ENCODE measurements at regions not wholly inside any gene's neighbourhood (a gene's known extent, or its start where the extent isn't known, plus 50 kb on each side); places are given as distances from the start of the nearest gene placed in this dataset.

DNA sequence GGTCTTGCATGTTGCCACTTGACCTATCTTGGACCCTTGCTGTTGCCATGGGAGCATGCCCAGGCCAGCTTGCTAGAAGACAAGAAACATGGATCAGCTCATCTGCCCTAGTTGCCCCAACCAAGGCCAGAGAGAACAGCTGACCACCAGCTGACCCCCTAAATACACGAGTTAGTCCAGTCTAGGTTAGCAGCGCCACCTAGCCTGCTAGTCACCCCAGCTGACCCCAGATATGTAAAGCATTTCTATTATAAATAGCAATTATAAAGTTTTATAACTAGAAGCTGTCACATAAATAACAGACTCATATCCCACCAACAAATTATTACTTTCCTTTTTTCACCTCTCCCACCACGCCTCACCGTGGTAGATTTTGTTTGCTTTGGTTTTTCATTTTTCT, 387.8 kb downstream of the RASEF start (continued):
- TF ChIP-seq, protein P1, sequence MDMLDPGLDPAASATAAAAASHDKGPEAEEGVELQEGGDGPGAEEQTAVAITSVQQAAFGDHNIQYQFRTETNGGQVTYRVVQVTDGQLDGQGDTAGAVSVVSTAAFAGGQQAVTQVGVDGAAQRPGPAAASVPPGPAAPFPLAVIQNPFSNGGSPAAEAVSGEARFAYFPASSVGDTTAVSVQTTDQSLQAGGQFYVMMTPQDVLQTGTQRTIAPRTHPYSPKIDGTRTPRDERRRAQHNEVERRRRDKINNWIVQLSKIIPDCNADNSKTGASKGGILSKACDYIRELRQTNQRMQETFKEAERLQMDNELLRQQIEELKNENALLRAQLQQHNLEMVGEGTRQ (IDR thresholded peaks at IDR 0.05): no peak
- TF ChIP-seq MAFK (IDR thresholded peaks at IDR 0.05; ENCODE audit: partially characterized antibody): no peak

DNA sequence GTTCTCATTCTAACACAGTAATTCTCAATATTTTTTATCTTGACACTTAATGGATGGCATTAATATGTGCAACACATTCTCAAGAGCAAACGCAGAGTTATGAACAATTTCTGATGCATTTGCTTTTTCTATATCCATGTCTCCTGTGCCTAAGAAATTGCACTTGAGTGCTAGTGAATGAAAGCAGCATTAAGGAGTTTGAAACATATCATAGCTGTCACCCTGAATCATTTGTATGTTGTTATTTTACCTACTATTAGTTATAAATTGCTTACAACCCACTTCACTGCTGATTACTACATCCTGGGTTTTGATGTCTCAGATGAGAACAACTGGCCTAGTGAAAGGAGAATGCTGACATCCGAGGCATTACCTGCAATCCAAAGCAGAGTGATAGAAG, 387.3 kb downstream of the RASEF start:
- 3% methylated on average over 2 of the region's 2 CpGs for WGBS (ENCODE audit: missing lambda C conversion rate)
- Histone ChIP-seq H3K4me1 (no peaks in the 10 kb centered on the region), H3K4me3 (no peak overlapping the region), H3K27ac (no peak overlapping the region), H3K4me2 (no peak overlapping the region), H3K9me3 (no peaks in the 10 kb centered on the region)
- ChIA-PET CTCF (no interaction called here), POLR2A (no interaction called here)
- no peak for ATAC-seq
- no peak for FAIRE-seq
- no peak for DNase-seq (ENCODE audit: low read depth in 1 of 2, low spot score in 1 of 2)
- TF ChIP-seq RAD21 (conservative IDR thresholded peaks at IDR 0.05 in 1 of 2, IDR thresholded peaks at IDR 0.05 in 1 of 2): no peak
- no peak for TF ChIP-seq MYC (IDR thresholded peaks at IDR 0.05; ENCODE audit: borderline replicate concordance, low read length)
- no peak for TF ChIP-seq NPAS2 (CRISPR knock-in tag; IDR thresholded peaks at IDR 0.05; ENCODE audit: borderline replicate concordance)
- TF ChIP-seq ZSCAN20 (CRISPR knock-in tag; IDR thresholded peaks at IDR 0.05): no peak
- no peak for TF ChIP-seq KDM1A (IDR thresholded peaks at IDR 0.05; ENCODE audit: low read depth)
- TF ChIP-seq RARB (CRISPR knock-in tag; IDR thresholded peaks at IDR 0.05): no peak
- TF ChIP-seq CEBPB (IDR thresholded peaks at IDR 0.05): no peak
- no peak for TF ChIP-seq PHF8 (IDR thresholded peaks at IDR 0.05; ENCODE audit: borderline replicate concordance, low read depth)
- no peak for TF ChIP-seq NR3C1 (IDR thresholded peaks at IDR 0.05)
- TF ChIP-seq, protein P2, sequence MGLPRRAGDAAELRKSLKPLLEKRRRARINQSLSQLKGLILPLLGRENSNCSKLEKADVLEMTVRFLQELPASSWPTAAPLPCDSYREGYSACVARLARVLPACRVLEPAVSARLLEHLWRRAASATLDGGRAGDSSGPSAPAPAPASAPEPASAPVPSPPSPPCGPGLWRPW (IDR thresholded peaks at IDR 0.05): no peak
- TF ChIP-seq JUN (IDR thresholded peaks at IDR 0.05): no peak

DNA sequence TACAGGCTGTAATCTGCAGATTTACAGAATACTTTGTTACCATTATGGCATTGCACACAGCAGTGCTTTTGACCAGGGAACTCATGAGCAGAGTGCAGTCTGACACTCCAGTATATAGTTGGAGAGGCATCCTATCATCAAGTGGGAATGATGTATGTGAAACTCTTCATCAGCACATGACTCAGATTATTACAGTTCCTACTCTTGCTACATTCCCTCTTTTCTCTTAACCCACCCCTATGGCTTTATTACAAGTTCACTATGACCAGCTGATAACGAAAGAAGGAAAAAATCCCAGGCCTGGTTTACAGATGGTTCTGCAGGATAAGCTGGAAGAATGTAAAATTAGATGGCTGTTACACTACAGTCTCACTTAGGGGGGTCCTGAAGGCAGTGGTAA, 385.9 kb downstream of the RASEF start:
- CTCF ChIA-PET: interaction anchor here (0.6 to 1.2 kb wide), 2 partner anchors 27 to 509 kb away, joined by 3 read pairs; no protein-coding TSS in a partner anchor
- 8% methylated on average over 1 of the region's 1 CpG for WGBS (ENCODE audit: missing lambda C conversion rate)
- Histone ChIP-seq H3K4me3 (no peak overlapping the region), H3K4me1 (no peaks in the 10 kb centered on the region), H3K27ac (no peak overlapping the region), H3K4me2 (no peak overlapping the region), H3K9me3 (no peaks in the 10 kb centered on the region)
- POLR2A ChIA-PET: no interaction called here
- FAIRE-seq: no peak
- TF ChIP-seq KDM5A (IDR thresholded peaks at IDR 0.05) (no peak), NFE2L2 (conservative IDR thresholded peaks at IDR 0.05; ENCODE audit: low read length) (no peak), SMC3 (IDR thresholded peaks at IDR 0.05) (no peak), EHMT2 (IDR thresholded peaks at IDR 0.05; ENCODE audit: low read depth) (no peak)
- no peak for DNase-seq (ENCODE audit: low read depth in 1 of 2, low spot score in 1 of 2)
- ATAC-seq: no peak

DNA sequence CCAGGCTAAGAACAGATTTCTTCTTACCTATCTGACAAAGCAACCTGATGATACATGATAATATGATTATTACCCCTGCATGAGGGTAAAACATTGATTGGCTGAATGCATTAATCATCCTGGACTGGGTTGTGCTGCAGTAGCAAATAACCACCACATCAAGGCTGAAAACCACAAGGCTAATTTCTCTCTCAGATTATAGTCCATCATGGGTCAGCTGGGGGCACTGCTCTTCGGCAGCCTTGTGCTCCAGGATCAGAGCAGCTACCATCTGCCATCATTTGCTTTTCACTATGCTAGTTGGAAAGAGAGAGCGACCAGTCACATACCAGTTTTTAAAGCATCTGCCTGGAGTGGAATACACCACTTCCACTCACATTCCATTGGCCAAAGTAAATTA, 383.5 kb downstream of the RASEF start:
- ATAC-seq: no peak
- no peak for TF ChIP-seq EHMT2 (IDR thresholded peaks at IDR 0.05; ENCODE audit: low read depth)
- no peak for TF ChIP-seq RNF2 (IDR thresholded peaks at IDR 0.05; ENCODE audit: borderline replicate concordance, low read depth)
- TF ChIP-seq HOXB5 (CRISPR knock-in tag; IDR thresholded peaks at IDR 0.05): no peak
- TF ChIP-seq, protein P3, sequence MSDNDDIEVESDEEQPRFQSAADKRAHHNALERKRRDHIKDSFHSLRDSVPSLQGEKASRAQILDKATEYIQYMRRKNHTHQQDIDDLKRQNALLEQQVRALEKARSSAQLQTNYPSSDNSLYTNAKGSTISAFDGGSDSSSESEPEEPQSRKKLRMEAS (IDR thresholded peaks at IDR 0.05): no peak
- TF ChIP-seq RARB (CRISPR knock-in tag; IDR thresholded peaks at IDR 0.05): no peak
- no peak for TF ChIP-seq NPAS2 (CRISPR knock-in tag; IDR thresholded peaks at IDR 0.05; ENCODE audit: borderline replicate concordance)
- no peak for TF ChIP-seq KDM5A (IDR thresholded peaks at IDR 0.05)
- no peak for TF ChIP-seq EHF (CRISPR knock-in tag; IDR thresholded peaks at IDR 0.05)
- no peak for TF ChIP-seq JUNB (IDR thresholded peaks at IDR 0.05)
- TF ChIP-seq, protein P4, sequence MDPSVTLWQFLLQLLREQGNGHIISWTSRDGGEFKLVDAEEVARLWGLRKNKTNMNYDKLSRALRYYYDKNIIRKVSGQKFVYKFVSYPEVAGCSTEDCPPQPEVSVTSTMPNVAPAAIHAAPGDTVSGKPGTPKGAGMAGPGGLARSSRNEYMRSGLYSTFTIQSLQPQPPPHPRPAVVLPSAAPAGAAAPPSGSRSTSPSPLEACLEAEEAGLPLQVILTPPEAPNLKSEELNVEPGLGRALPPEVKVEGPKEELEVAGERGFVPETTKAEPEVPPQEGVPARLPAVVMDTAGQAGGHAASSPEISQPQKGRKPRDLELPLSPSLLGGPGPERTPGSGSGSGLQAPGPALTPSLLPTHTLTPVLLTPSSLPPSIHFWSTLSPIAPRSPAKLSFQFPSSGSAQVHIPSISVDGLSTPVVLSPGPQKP (IDR thresholded peaks at IDR 0.05; ENCODE audit: low read depth, low read length): no peak
- no peak for TF ChIP-seq NR3C1 (IDR thresholded peaks at IDR 0.05)
- no peak for TF ChIP-seq TFCP2L1 (CRISPR knock-in tag; IDR thresholded peaks at IDR 0.05)
- TF ChIP-seq, protein P5, sequence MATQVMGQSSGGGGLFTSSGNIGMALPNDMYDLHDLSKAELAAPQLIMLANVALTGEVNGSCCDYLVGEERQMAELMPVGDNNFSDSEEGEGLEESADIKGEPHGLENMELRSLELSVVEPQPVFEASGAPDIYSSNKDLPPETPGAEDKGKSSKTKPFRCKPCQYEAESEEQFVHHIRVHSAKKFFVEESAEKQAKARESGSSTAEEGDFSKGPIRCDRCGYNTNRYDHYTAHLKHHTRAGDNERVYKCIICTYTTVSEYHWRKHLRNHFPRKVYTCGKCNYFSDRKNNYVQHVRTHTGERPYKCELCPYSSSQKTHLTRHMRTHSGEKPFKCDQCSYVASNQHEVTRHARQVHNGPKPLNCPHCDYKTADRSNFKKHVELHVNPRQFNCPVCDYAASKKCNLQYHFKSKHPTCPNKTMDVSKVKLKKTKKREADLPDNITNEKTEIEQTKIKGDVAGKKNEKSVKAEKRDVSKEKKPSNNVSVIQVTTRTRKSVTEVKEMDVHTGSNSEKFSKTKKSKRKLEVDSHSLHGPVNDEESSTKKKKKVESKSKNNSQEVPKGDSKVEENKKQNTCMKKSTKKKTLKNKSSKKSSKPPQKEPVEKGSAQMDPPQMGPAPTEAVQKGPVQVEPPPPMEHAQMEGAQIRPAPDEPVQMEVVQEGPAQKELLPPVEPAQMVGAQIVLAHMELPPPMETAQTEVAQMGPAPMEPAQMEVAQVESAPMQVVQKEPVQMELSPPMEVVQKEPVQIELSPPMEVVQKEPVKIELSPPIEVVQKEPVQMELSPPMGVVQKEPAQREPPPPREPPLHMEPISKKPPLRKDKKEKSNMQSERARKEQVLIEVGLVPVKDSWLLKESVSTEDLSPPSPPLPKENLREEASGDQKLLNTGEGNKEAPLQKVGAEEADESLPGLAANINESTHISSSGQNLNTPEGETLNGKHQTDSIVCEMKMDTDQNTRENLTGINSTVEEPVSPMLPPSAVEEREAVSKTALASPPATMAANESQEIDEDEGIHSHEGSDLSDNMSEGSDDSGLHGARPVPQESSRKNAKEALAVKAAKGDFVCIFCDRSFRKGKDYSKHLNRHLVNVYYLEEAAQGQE (IDR thresholded peaks at IDR 0.05): no peak
- TF ChIP-seq ESRRA (IDR thresholded peaks at IDR 0.05; ENCODE audit: borderline replicate concordance, low read length): no peak
- no peak for TF ChIP-seq ZFP36 (IDR thresholded peaks at IDR 0.05; ENCODE audit: borderline replicate concordance, partially characterized antibody)

More for the DNA sequence above, 383.5 kb downstream of the RASEF start:
- no peaks in the 10 kb centered on the region for H3K4me1 ChIP-seq
- H3K4me3 ChIP-seq: no peak overlapping the region
- FAIRE-seq (no peak), DNase-seq (ENCODE audit: low read depth in 1 of 2, low spot score in 1 of 2) (no peak)
- H3K27ac ChIP-seq: no peak overlapping the region
- ChIA-PET CTCF (no interaction called here), POLR2A (no interaction called here)
- no peak overlapping the region for H3K4me2 ChIP-seq
- no peaks in the 10 kb centered on the region for H3K9me3 ChIP-seq
- 27% methylated on average over 2 of the region's 2 CpGs for WGBS (ENCODE audit: missing lambda C conversion rate)

Measured in A549 (cell line).